Endothelial cell of umbilical vein (primary cell): ENCODE measurements at regions not wholly inside any gene's neighbourhood (a gene's known extent, or its start where the extent isn't known, plus 50 kb on each side); places are given as distances from the start of the nearest gene placed in this dataset.

Experiments
- BruUV-seq: library from RNA; stranded (reverse); fragments of 400-500 nt; replicated peaks from 2 replicates; lab custom pipeline; 2021; lab: Mats Ljungman, UMichigan
- CTCF ChIA-PET: fragments of 300-600, 350-600 bp; sonication (Branson Sonifier 250); formaldehyde crosslinking; loops from one replicate; lab custom pipeline; 2021; ENCODE audit warnings: antibody characterized with exemption, inconsistent platforms; lab: Charles Lee
- POLR2A ChIA-PET: fragments of 300-600, 350-600 bp; sonication (Branson Sonifier 250); formaldehyde crosslinking; loops from one replicate; lab custom pipeline; 2021; ENCODE audit warnings: antibody characterized with exemption, inconsistent platforms; lab: Charles Lee
- DNase-seq: peaks from one replicate; pipeline ENCODE4 v3.0.0-alpha.2; 2011; ENCODE audit warnings: low read depth, low spot score
- FAIRE-seq: peaks from 2 replicates; lab custom pipeline; 2011; peaks lifted over from hg19 to GRCh38; lab: Jason Lieb, UNC
- H2AFZ ChIP-seq: 2 replicates; pipeline ENCODE4 v1.6.0; 2012; ENCODE audit warnings: low read depth, low read length, control low read depth, inconsistent platforms
- H3K27ac ChIP-seq: 2 replicates; pipeline ENCODE4 v1.5.1; 2011; ENCODE audit warnings: low read depth, mild to moderate bottlenecking, control low read depth, low read length, moderate library complexity; ENCODE audit not compliant: insufficient read depth
- H3K27me3 ChIP-seq, 2 experiments: 2 replicates each; pipeline versions ENCODE4 v1.6.0 to v1.6.1; 2011; ENCODE audit warnings: low read length in 2 of 2, mixed read lengths in 1 of 2; ENCODE audit not compliant: control insufficient read depth in 2 of 2, insufficient read depth in 2 of 2
- H3K36me3 ChIP-seq, 2 experiments: 2 replicates in 1 of 2; 3 replicates in 1 of 2; pipeline ENCODE4 v1.5.1; 2011; ENCODE audit warnings: low read length in 2 of 2, mild to moderate bottlenecking in 1 of 2, moderate library complexity in 1 of 2; ENCODE audit not compliant: control insufficient read depth in 2 of 2, insufficient read depth in 2 of 2; ENCODE audit errors: extremely low read depth in 1 of 2
- H3K4me1 ChIP-seq: 3 replicates; pipeline ENCODE4 v1.5.1; 2011; ENCODE audit warnings: mild to moderate bottlenecking, low read length; ENCODE audit not compliant: control insufficient read depth, insufficient read depth; ENCODE audit errors: extremely low read depth
- H3K4me2 ChIP-seq: 2 replicates; pipeline ENCODE4 v1.6.1; 2011; ENCODE audit warnings: low read length, control low read depth, mixed read lengths; ENCODE audit not compliant: insufficient read depth
- H3K4me3 ChIP-seq, 3 experiments: fragments of 200-600 bp in 1 of 3; sonication (generic), shearing (Covaris generic) in 1 of 3; replicated peaks in 1 of 3; 2 replicates each; pipeline ENCODE4 v1.5.1; 2011 to 2016; ENCODE audit warnings: control low read depth in 3 of 3, low read length in 3 of 3, mild to moderate bottlenecking in 2 of 3, inconsistent platforms in 1 of 3, low read depth in 1 of 3, moderate library complexity in 1 of 3; ENCODE audit not compliant: insufficient read depth in 1 of 3
- H3K79me2 ChIP-seq: 2 replicates; pipeline ENCODE4 v1.6.0; 2012; ENCODE audit warnings: low read length, inconsistent platforms; ENCODE audit not compliant: control insufficient read depth, insufficient read depth
- H3K9ac ChIP-seq: replicated peaks from 2 replicates; pipeline ENCODE3; 2011; ENCODE audit warnings: low read length, control low read depth; ENCODE audit not compliant: insufficient read depth; ENCODE audit errors: extremely low read depth
- H3K9me1 ChIP-seq: replicated peaks from 3 replicates; pipeline ENCODE4 v1.6.0; 2011; ENCODE audit warnings: mild to moderate bottlenecking, low read length; ENCODE audit not compliant: control insufficient read depth, insufficient read depth; ENCODE audit errors: extremely low read depth
- H3K9me3 ChIP-seq: replicated peaks from 2 replicates; pipeline ENCODE4 v1.5.1; 2012; ENCODE audit warnings: low read length, inconsistent platforms; ENCODE audit not compliant: control insufficient read depth, insufficient read depth
- H4K20me1 ChIP-seq: replicated peaks from 2 replicates; pipeline ENCODE3; 2011; ENCODE audit warnings: mild to moderate bottlenecking, low read length; ENCODE audit not compliant: control insufficient read depth, insufficient read depth; ENCODE audit errors: extremely low read depth
- CTCF ChIP-seq, 2 donors: IDR thresholded peaks; 1 replicate in 1 of 2; 2 replicates in 1 of 2; pipeline ENCODE4 v1.5.1; 2011; ENCODE audit warnings: low read length in 2 of 2, mild to moderate bottlenecking in 2 of 2, moderate library complexity in 2 of 2, control low read depth in 1 of 2, inconsistent platforms in 1 of 2, low read depth in 1 of 2; ENCODE audit not compliant: insufficient read depth in 1 of 2; ENCODE audit errors: extremely low read depth in 1 of 2
- EZH2 ChIP-seq: IDR thresholded peaks from 2 replicates; pipeline ENCODE4 v1.6.1; 2012; ENCODE audit warnings: borderline replicate concordance, low read depth, mild to moderate bottlenecking, moderate library complexity, low read length, inconsistent platforms; ENCODE audit not compliant: severe bottlenecking
- FOS ChIP-seq: IDR thresholded peaks from 2 replicates; pipeline ENCODE4 v1.6.1; 2011; ENCODE audit warnings: mild to moderate bottlenecking, low read length, moderate library complexity, borderline replicate concordance; ENCODE audit not compliant: insufficient read depth
- GATA2 ChIP-seq: IDR thresholded peaks from 2 replicates; pipeline ENCODE4 v1.7.0; 2011; ENCODE audit warnings: low read depth, mild to moderate bottlenecking, moderate library complexity, mixed read lengths, low read length; ENCODE audit not compliant: insufficient read length, insufficient read depth
- JUN ChIP-seq: IDR thresholded peaks from 2 replicates; pipeline ENCODE4 v1.6.1; 2011; ENCODE audit warnings: borderline replicate concordance, low read depth; ENCODE audit not compliant: insufficient read length, insufficient read depth
- MAX ChIP-seq: IDR thresholded peaks from 2 replicates; pipeline ENCODE4 v1.6.1; 2011; ENCODE audit not compliant: insufficient read depth, insufficient read length
- MYC ChIP-seq: IDR thresholded peaks from one replicate; pipeline ENCODE4 v1.6.1; 2011; ENCODE audit warnings: mild to moderate bottlenecking, low read depth, low read length
- POLR2A ChIP-seq: IDR thresholded peaks from 2 replicates; pipeline ENCODE4 v1.6.1; 2012; ENCODE audit warnings: low read depth, mild to moderate bottlenecking, control low read depth, low read length
- POLR2AphosphoS5 ChIP-seq: IDR thresholded peaks from 2 replicates; pipeline ENCODE4 v1.6.1; 2012; ENCODE audit warnings: low read depth, mild to moderate bottlenecking, control low read depth, low read length, moderate library complexity; ENCODE audit not compliant: insufficient read depth
- dilution Hi-C: fragments of 300-500 bp; cut with MboI; formaldehyde crosslinking; loops from one replicate; pipeline ENCODE4 v1.15.0; 2019; ENCODE audit warnings: low sequenced_read_pairs; ENCODE audit not compliant: extremely low pct_ligation_motif_present
- intact Hi-C: fragments of 100-400 bp; cut with micrococcal nuclease; formaldehyde crosslinking; loops from one replicate; pipeline ENCODE4 v1.10.0; 2022

- H3K27me3 ChIP-seq = no peaks in the 10 kb centered on the region
- intact Hi-C loops = loop anchor here (5.0 to 10.0 kb wide), 2 partner anchors 387 to 1920 kb away; partner anchors contain the start of genes BCL11A and FANCL
- no peak overlapping the region for H3K27ac ChIP-seq
- ChIA-PET POLR2A (interaction anchor here (0.7 kb wide), 1 partner anchor 32 kb away, joined by 3 read pairs; no protein-coding TSS in a partner anchor), CTCF (interaction anchor here (1.5 to 3.1 kb wide), 2 partner anchors 49 to 60 kb away, joined by 4 to 13 read pairs; no protein-coding TSS in a partner anchor)
- DNase-seq = no peak
- no peak overlapping the region for H3K9ac ChIP-seq
- no TSS peak for BruUV-seq
- H3K4me2 ChIP-seq = no peak overlapping the region
- peaks cover 32% of the 10 kb centered on the region for H3K4me1 ChIP-seq
- no peaks in the 10 kb centered on the region for H3K9me1 ChIP-seq
- FAIRE-seq = no peak
- H2AFZ ChIP-seq = no peak overlapping the region
- no peaks in the 10 kb centered on the region for H3K36me3 ChIP-seq
- TF ChIP-seq GATA2 (no peak), EZH2 (no peak), POLR2A (no peak), POLR2AphosphoS5 (no peak), JUN (no peak), MAX (no peak), CTCF (IDR thresholded peaks at IDR 0.05; ENCODE audit: extremely low read depth in 1 of 2, insufficient read depth in 1 of 2, low read depth in 1 of 2, low read length in 2 of 2) (no peak), MYC (no peak), FOS (no peak)
- no peak overlapping the region for H3K4me3 ChIP-seq
- no peaks in the 10 kb centered on the region for H3K9me3 ChIP-seq
- no peaks in the 10 kb centered on the region for H4K20me1 ChIP-seq
- dilution Hi-C loops = no loop called here
- H3K79me2 ChIP-seq = no peaks in the 10 kb centered on the region
These were observed 390.9 kb upstream of the FANCL start for GRCh38 chr2:58631986-58632385.
